Activated effector memory CD4-positive, alpha-beta T cell treated with Interleukin-2 at 50 U/mL for 16 hours (primary cell): ENCODE measurements at regions not wholly inside any gene's neighbourhood (a gene's known extent, or its start where the extent isn't known, plus 50 kb on each side); places are given as distances from the start of the nearest gene placed in this dataset.

ENCODE experiments used
- DNase-seq: peaks from one replicate; pipeline ENCODE4 v3.0.0-alpha.2; 2020

DNA sequence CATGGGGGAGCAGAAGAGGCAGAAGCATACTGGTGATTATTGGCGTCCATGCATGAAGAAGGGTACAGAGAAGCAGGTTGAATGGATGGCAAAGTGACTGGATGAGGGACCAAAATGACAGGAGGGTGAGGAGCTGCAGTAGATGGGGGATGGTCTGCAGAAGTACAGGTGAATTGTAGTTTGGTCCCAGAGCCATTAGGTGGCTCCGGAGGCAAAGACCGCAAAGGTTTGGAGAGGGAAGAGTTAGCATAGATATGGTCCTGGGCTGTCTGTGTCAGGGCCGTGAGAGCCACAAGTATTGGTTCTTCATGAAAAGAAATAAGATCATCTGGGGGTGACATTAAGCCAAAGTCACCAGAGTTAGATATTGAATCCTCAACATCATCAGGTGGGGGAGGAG, 59.0 kb upstream of the ZNF726 start:
- DNase-seq: no peak

DNA sequence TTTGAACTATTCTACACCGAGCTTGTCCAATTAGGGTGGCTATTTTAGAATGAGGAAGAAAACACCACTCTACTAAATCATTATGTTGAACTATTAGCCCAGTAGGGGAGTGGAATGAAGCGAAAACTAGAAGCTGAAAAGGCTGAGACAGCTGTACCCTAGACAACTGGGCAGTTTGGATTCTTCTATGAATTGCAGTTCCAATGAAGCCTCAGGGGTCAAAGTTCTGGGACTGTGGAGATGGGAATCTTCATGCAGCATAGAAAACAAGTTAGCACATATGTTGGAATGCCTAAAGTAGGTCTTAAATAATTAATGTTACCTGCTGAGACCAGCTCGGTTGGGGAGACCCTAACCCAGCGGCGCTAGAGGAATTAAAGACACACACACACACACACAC, 62.7 kb upstream of the ZNF726 start:
- DNase-seq: no peak

DNA sequence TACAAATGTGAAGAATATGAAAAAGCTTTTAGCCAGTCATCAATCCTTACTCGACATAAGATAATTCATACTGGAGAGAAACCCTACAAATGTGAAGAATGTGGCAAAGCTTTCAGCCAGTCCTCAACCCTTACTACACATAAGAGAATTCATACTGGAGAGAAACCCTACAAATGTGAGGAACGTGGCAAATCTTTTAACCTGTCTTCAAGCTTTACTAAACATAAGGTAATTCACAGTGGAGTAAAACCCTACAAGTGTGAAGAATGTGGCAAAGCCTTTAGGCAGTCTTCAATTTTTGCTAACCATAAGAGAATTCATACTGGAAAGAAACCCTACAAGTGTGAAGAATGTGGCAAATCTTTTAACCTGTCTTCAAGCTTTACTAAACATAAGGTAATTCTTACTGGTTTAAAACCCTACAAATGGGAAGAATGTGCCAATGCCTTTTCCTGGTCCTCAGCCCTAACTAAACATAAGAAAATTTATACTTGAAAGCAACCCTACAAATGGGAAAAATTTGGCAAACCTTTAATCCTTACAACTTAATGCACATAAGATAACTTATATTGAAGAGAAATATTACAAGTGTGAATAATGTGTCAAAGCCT, 74.1 kb upstream of the ZNF681 start:
- no peak for DNase-seq

DNA sequence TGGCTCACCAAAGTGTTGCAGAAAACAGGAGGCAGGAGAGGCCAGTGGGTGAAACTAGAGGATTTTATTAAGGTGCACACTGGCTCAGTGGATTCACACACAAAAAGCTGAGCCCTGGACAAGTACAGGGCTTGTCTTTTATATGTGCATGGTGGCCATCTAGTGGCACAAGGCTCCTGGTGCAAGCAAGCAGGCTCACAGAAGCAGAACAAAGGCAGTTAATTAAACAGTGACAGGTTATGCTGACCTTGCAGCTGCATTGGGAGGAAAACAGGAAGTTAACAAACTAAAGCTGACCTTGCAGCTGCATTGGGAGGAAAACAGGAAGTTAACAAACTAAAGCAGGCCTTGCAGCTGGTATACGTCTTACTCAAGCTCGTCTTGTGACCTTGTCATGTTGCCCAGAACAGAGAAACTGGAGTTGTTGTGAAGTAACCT, 65.3 kb upstream of the ZNF681 start:
- no peak for DNase-seq

DNA sequence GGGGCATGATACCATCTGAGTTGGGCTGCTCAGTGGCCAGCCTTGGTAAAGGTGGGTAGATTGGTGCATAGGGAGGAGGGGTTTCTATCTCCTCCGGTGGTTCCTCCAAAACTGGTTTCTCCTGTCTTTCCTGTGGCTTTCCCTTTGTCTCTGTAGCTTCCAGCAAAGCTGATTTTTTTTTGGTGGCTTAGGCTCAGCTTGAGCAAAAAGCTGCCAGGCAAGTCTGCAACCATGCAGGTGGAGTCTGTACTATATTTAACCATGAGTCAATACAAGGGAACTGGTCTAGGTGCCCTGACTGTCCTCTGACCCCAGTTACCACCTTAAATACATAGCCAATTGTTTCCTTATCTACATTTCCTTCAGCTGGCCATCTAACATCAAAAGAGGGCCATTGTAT, 64.0 kb upstream of the ZNF681 start:
- DNase-seq: no peak

DNA sequence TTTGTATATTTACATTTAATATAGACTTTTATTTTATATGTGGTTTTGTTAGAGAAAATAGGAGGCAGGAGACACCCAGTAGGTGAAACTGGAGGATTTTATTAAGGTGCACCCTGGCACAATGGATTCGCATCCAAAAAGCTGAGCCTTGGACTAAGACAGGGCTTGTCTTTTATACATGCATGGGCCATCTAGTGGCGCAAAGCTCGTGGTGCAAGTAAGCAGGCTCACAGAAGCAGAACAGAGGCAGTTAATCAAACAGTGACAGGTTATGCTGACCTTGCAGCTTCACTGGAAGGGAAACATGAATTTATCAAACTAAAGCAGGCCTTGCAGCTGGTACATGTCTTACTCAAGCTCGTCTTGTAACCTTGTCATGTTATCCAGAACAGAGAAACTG, 58.8 kb upstream of the ZNF681 start:
- peak; percentile 14 for DNase-seq

DNA sequence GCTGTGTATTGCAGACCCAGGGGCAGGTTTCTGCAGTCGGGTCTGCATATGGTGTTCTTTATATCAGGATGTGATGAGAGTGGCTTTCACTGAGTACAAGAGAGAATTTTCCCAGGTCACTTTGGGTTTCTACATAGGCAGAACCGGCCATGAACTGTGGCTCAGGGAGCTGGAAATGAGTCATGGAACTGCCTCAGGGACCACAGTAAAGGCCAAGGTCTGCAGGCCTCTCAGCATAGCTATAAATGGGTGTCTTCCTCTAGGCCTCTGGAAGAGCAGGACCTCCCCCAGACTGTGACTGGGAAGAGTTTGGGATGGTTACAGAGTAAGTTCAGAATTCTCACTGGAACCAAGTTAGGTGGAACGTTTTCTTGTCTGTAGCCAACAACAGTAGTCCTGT, 51.8 kb upstream of the ZNF681 start:
- no peak for DNase-seq
